Mesendoderm (in vitro differentiated cells): ENCODE measurements at regions not wholly inside any gene's neighbourhood (a gene's known extent, or its start where the extent isn't known, plus 50 kb on each side); places are given as distances from the start of the nearest gene placed in this dataset.

Source experiments
- DNase-seq: peaks from one replicate; pipeline ENCODE4 v3.0.0; 2013
- H2AK5ac ChIP-seq: 2 replicates; pipeline ENCODE4 v1.6.1; 2013; ENCODE audit warnings: low read length, inconsistent platforms
- H2BK120ac ChIP-seq: 2 replicates; pipeline ENCODE4 v1.6.1; 2013; ENCODE audit warnings: low read depth, mild to moderate bottlenecking, low read length, moderate library complexity, mixed read lengths
- H2BK15ac ChIP-seq: replicated peaks from 2 replicates; pipeline ENCODE4 v1.6.1; 2013; ENCODE audit warnings: low read depth, mild to moderate bottlenecking, moderate library complexity
- H2BK5ac ChIP-seq: 2 replicates; pipeline ENCODE4 v1.6.1; 2013; ENCODE audit warnings: low read length, inconsistent platforms
- H3K18ac ChIP-seq: 2 replicates; pipeline ENCODE4 v1.6.1; 2013; ENCODE audit warnings: mild to moderate bottlenecking, low read length, mixed read lengths
- H3K23ac ChIP-seq: one replicate; pipeline ENCODE4 v1.6.1; 2013; ENCODE audit warnings: low read length
- H3K27ac ChIP-seq: 2 replicates; pipeline ENCODE4 v1.5.1; 2013; ENCODE audit warnings: low read depth, mild to moderate bottlenecking, inconsistent platforms, low read length, moderate library complexity
- H3K27me3 ChIP-seq: 2 replicates; pipeline ENCODE4 v1.6.1; 2013; ENCODE audit warnings: low read length, control low read depth, mild to moderate bottlenecking, inconsistent platforms; ENCODE audit not compliant: insufficient read depth, poor library complexity
- H3K36me3 ChIP-seq: 2 replicates; pipeline ENCODE4 v1.6.1; 2013; ENCODE audit warnings: low read length, inconsistent platforms; ENCODE audit not compliant: control insufficient read depth, insufficient read depth
- H3K4ac ChIP-seq: one replicate; pipeline ENCODE4 v1.6.1; 2013; ENCODE audit warnings: low read depth, mild to moderate bottlenecking, low read length, moderate library complexity
- H3K4me1 ChIP-seq: 2 replicates; pipeline ENCODE4 v1.6.1; 2013; ENCODE audit warnings: low read depth, low read length, inconsistent platforms; ENCODE audit not compliant: control insufficient read depth
- H3K4me2 ChIP-seq: 2 replicates; pipeline ENCODE4 v1.6.1; 2013; ENCODE audit warnings: low read length
- H3K4me3 ChIP-seq: 2 replicates; pipeline ENCODE4 v1.5.1; 2013; ENCODE audit warnings: mild to moderate bottlenecking, low read length
- H3K56ac ChIP-seq: one replicate; pipeline ENCODE4 v1.6.1; 2013; ENCODE audit warnings: low read length
- H3K79me1 ChIP-seq: 2 replicates; pipeline ENCODE4 v1.6.1; 2013; ENCODE audit warnings: low read length, inconsistent platforms
- H3K79me2 ChIP-seq: 2 replicates; pipeline ENCODE4 v1.6.1; 2013; ENCODE audit warnings: mild to moderate bottlenecking, low read length; ENCODE audit not compliant: control insufficient read depth, insufficient read depth
- H3K9ac ChIP-seq: 2 replicates; pipeline ENCODE4 v1.6.1; 2013; ENCODE audit warnings: low read length, inconsistent platforms
- H4K5ac ChIP-seq: one replicate; pipeline ENCODE4 v1.6.1; 2013; ENCODE audit warnings: low read length
- H4K8ac ChIP-seq: one replicate; pipeline ENCODE4 v1.6.1; 2013; ENCODE audit warnings: low read depth, mild to moderate bottlenecking, control low read depth, low read length, moderate library complexity
- WGBS: extraction: QIAGEN DNeasy Blood & Tissue Kit; methylation state at CpG from one replicate; pipeline ENCODE4 v1.1.7; 2013; ENCODE audit warnings: low lambda C conversion rate, missing lambda C conversion rate; ENCODE audit not compliant: insufficient coverage; ENCODE audit errors: extremely low coverage; 5-methylcytosine and 5-hydroxymethylcytosine counted together

- Histone ChIP-seq H2BK120ac (no peak overlapping the region), H3K27ac (no peak overlapping the region), H3K23ac (no peak overlapping the region), H3K27me3 (no peaks in the 10 kb centered on the region), H2AK5ac (no peak overlapping the region), H3K36me3 (no peaks in the 10 kb centered on the region), H3K4me3 (no peak overlapping the region), H3K4ac (no peak overlapping the region), H3K79me1 (no peaks in the 10 kb centered on the region), H3K56ac (no peak overlapping the region), H2BK15ac (no peak overlapping the region), H2BK5ac (no peak overlapping the region), H4K5ac (no peak overlapping the region), H3K4me1 (no peaks in the 10 kb centered on the region), H3K9ac (no peak overlapping the region), H3K79me2 (no peaks in the 10 kb centered on the region), H3K4me2 (no peak overlapping the region), H4K8ac (no peak overlapping the region), H3K18ac (no peak overlapping the region)
- no peak for DNase-seq
- WGBS: no CpG with 5 or more reads among the region's 3 CpGs
Observed at GRCh38 chr10:29886299-29886698, 173.1 kb downstream of the JCAD start.

- Histone ChIP-seq H2BK15ac (no peak overlapping the region), H3K4me2 (no peak overlapping the region), H3K4me3 (no peak overlapping the region), H2BK5ac (no peak overlapping the region), H3K27ac (no peak overlapping the region), H3K79me2 (no peaks in the 10 kb centered on the region), H4K5ac (no peak overlapping the region), H3K79me1 (no peaks in the 10 kb centered on the region), H3K56ac (no peak overlapping the region), H3K4ac (no peak overlapping the region), H2AK5ac (no peak overlapping the region), H3K18ac (no peak overlapping the region), H3K36me3 (no peaks in the 10 kb centered on the region), H3K4me1 (no peaks in the 10 kb centered on the region), H4K8ac (no peak overlapping the region), H2BK120ac (no peak overlapping the region), H3K23ac (no peak overlapping the region), H3K27me3 (no peaks in the 10 kb centered on the region), H3K9ac (no peak overlapping the region)
- DNase-seq: no peak
- WGBS: no CpG with 5 or more reads among the region's 3 CpGs
Observed at GRCh38 chr10:29883231-29883630, 176.2 kb downstream of the JCAD start.

- Histone ChIP-seq H3K79me1 (no peaks in the 10 kb centered on the region), H3K36me3 (no peaks in the 10 kb centered on the region), H2BK15ac (no peak overlapping the region), H3K79me2 (no peaks in the 10 kb centered on the region), H2AK5ac (no peak overlapping the region), H3K18ac (no peak overlapping the region), H3K4me1 (no peaks in the 10 kb centered on the region), H4K8ac (no peak overlapping the region), H4K5ac (no peak overlapping the region), H2BK5ac (no peak overlapping the region), H3K4me3 (no peak overlapping the region), H2BK120ac (no peak overlapping the region), H3K4me2 (no peak overlapping the region), H3K27ac (no peak overlapping the region), H3K4ac (no peak overlapping the region), H3K9ac (no peak overlapping the region), H3K56ac (no peak overlapping the region), H3K27me3 (no peaks in the 10 kb centered on the region), H3K23ac (no peak overlapping the region)
- WGBS: no CpG with 5 or more reads among the region's 7 CpGs
- DNase-seq: no peak
Observed at GRCh38 chr10:29882766-29883165, 176.6 kb downstream of the JCAD start.

- H3K56ac ChIP-seq: no peak overlapping the region
- no peak overlapping the region for H2BK120ac ChIP-seq
- no peak overlapping the region for H2BK5ac ChIP-seq
- no peak overlapping the region for H3K4me3 ChIP-seq
- H3K79me2 ChIP-seq: no peaks in the 10 kb centered on the region
- no peak overlapping the region for H4K8ac ChIP-seq
- H3K9ac ChIP-seq: no peak overlapping the region
- no peak overlapping the region for H3K4me2 ChIP-seq
- no peak overlapping the region for H3K18ac ChIP-seq
- no peak overlapping the region for H3K23ac ChIP-seq
- no CpG with 5 or more reads among the region's 5 CpGs for WGBS
- no peaks in the 10 kb centered on the region for H3K4me1 ChIP-seq
- H2BK15ac ChIP-seq: no peak overlapping the region
- H3K27me3 ChIP-seq: no peaks in the 10 kb centered on the region
- no peak overlapping the region for H3K4ac ChIP-seq
- no peak for DNase-seq
- no peak overlapping the region for H4K5ac ChIP-seq
- H3K27ac ChIP-seq: no peak overlapping the region
- H3K79me1 ChIP-seq: no peaks in the 10 kb centered on the region
- no peak overlapping the region for H2AK5ac ChIP-seq
- H3K36me3 ChIP-seq: no peaks in the 10 kb centered on the region
Observed at GRCh38 chr10:29881811-29882210, 177.6 kb downstream of the JCAD start.

- Histone ChIP-seq H3K79me1 (no peaks in the 10 kb centered on the region), H3K23ac (no peak overlapping the region), H3K4ac (no peak overlapping the region), H3K4me1 (no peaks in the 10 kb centered on the region), H3K36me3 (no peaks in the 10 kb centered on the region), H3K79me2 (no peaks in the 10 kb centered on the region), H3K4me2 (no peak overlapping the region), H2BK15ac (no peak overlapping the region), H3K56ac (no peak overlapping the region), H4K8ac (no peak overlapping the region), H3K9ac (no peak overlapping the region), H3K27ac (no peak overlapping the region), H2BK5ac (no peak overlapping the region), H3K27me3 (no peaks in the 10 kb centered on the region), H2AK5ac (no peak overlapping the region), H2BK120ac (no peak overlapping the region), H3K4me3 (no peak overlapping the region), H3K18ac (no peak overlapping the region), H4K5ac (no peak overlapping the region)
- no CpG with 5 or more reads among the region's 9 CpGs for WGBS
- DNase-seq: no peak
Observed at GRCh38 chr10:29881336-29881771, 178.0 kb downstream of the JCAD start.

GRCh38 chr10:29880856-29881255, 178.5 kb downstream of the JCAD start:
- H3K56ac ChIP-seq: no peak overlapping the region
- WGBS: no CpG with 5 or more reads among the region's 5 CpGs
- H3K9ac ChIP-seq: no peak overlapping the region

More at GRCh38 chr10:29880856-29881255, 178.5 kb downstream of the JCAD start:
- H4K8ac ChIP-seq: no peak overlapping the region
- no peak overlapping the region for H3K4ac ChIP-seq
- no peaks in the 10 kb centered on the region for H3K79me2 ChIP-seq
- no peak overlapping the region for H3K18ac ChIP-seq
- no peak overlapping the region for H4K5ac ChIP-seq
- H3K36me3 ChIP-seq: no peaks in the 10 kb centered on the region
- no peak overlapping the region for H2AK5ac ChIP-seq
- no peak overlapping the region for H2BK120ac ChIP-seq
- no peak for DNase-seq
- H3K4me3 ChIP-seq: no peak overlapping the region
- H3K79me1 ChIP-seq: no peaks in the 10 kb centered on the region
- no peak overlapping the region for H3K4me2 ChIP-seq
- H2BK15ac ChIP-seq: no peak overlapping the region
- no peaks in the 10 kb centered on the region for H3K27me3 ChIP-seq
- H2BK5ac ChIP-seq: no peak overlapping the region
- peaks cover 1% of the 10 kb centered on the region for H3K4me1 ChIP-seq
- no peak overlapping the region for H3K27ac ChIP-seq
- H3K23ac ChIP-seq: no peak overlapping the region
